HG03097 (cell line): ENCODE measurements at regions not wholly inside any gene's neighbourhood (a gene's known extent, or its start where the extent isn't known, plus 50 kb on each side); places are given as distances from the start of the nearest gene placed in this dataset.

Source experiments
- ATAC-seq: cut with Tn5 transposase; IDR thresholded peaks from one replicate; pipeline ENCODE4 v1.9.1; 2021; ENCODE audit not compliant: unreplicated experiment, low FRiP score

DNA sequence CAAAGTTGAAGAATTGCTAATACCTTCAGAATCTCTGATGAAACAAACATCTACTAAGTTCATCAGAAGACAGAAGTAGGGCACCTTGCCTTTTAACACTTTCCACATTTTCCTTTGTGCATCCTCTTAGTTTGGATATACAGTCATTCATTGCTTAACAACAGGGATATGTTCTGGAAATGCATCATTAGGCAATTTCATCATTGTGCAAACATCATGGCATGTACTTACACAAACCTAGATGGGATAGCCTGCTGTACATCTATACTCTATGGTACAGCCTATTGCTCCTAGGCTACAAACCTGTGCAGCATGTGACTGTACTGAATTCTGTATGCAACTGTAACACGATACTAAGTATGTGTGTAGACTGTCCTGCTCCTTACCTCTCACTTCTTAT lies 169.8 kb downstream of the SUCLA2 start:
- ATAC-seq: no peak

DNA sequence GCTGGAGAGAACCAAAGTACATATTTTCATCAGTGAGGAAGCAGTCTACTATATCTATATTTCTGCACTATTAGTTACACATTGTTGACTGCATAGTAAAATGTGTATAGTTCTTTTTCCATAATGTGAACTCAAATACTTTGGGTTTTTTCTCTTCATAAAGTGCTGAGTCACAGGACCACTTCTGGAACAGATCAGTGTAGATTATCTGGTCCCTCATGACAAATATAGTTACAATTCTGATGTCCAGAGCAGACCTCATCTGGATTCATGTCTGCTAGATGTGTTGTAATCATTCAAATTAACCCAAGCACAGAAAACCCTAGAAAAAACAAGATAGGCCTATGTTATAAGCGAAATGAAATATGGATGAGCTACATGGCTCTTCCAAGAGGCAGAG lies 171.4 kb downstream of the SUCLA2 start:
- ATAC-seq: no peak

DNA sequence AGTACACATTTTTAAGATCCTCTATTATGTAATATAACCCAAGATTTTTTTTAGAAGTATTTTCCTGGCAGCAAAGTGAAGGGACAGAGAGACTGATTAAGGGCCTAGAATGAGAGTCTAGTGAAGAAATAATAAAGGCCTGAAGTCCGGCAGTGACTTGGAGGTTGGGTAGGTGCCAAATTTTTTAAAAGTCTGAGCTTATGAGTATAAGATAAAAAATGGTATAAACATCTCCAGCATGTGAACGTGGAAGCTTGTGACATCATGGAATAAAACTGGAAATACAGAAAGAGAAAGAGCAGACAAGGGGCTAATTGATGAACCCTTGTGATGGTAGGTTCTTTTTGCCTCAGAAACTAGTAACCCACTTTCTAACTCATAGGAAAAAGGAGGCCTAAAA lies 174.6 kb downstream of the SUCLA2 start:
- no peak for ATAC-seq

DNA sequence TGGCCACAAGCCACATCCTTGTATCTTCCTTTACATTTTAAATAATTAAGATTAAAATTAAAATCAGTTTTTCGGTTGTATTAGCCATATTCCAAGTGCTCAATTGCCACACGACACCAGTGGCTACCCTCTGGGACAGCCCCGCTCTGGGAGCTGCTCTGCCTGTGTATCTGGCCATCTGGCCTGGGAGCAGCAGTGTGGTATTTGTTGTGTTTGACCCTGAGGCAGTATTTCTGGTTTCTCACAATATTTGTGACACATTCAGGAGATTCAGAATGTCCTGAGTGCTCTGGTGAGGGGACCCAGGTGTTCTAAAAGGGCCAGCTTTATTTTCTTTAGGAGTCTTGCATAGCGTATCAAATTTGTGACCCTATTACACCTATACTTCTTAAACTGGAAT lies 179.0 kb downstream of the SUCLA2 start:
- ATAC-seq: no peak

DNA sequence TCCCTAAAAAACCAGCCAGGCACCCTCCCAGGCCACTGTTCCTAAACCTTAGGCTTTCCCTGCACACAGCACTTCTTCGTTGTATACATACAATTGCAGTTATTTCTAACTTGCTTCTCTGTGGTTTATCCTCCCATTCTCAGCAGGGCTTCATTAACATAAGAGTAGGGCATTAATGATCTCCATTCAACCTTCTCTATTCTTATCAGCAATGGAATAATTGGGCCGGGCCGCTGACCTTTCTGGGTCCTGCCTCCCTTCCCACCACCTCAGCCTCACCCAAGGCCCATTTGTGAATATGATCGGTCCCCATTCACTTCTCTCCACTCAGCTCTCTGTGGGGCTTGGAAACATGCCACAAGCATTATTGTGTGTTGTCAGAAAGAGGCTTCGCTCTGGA lies 184.2 kb downstream of the SUCLA2 start:
- no peak for ATAC-seq

DNA sequence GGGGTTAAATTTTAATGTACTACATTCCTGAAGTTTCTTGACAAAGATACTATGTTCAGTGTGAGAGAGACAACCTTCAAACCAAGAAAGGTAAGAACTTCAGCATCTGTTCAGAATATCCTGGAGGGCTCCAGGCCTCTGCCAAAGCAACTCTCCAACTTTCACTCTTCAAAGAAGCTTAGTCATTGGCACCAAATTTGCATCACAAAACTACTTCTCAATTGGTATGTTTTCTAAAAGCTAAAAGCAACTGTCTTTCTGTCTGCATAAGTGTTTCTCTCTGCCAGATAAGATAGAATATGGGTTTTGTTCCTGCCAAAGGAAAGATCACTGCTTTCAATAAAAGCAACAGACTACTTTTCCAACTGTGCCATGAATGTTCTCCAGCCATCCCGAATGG lies 187.4 kb downstream of the SUCLA2 start:
- no peak for ATAC-seq

DNA sequence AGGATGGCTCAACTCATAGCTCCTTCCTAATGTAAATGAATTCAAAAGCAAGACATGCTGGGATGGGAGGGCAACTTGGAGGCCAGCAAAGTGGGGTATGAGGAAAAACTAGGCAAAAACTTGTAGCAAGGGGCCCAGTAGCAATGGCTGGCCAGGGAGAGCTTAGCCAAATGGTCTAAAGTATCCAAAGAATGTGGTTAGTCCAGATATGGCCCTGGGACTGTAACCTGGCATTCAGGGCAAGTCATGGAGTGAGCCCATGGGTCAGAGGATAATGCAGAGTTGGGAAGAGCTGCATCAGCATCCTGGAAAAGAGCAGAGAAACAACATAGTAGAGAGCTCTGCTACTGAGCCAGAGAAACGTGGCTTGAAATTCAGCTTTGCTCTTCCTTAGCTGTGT lies 191.7 kb downstream of the SUCLA2 start:
- no peak for ATAC-seq

DNA sequence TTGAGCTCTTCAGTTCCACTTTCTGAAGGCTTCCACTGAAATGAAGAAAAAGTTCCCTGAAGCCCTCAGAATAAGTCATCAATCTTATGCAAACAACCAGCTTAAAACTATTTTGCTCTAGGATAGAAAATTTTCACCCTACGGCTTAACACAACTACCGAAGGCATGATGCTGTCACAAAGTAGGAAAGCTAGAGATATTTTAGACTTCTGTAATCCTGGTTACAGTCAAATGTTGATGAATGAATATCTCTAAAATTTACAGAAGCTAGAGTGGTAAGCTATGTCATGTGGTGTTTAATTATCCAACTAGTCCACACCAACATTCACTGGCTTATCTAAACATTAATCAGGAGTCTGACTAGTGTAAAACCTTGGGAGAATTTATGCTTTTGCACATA lies 197.9 kb downstream of the SUCLA2 start:
- ATAC-seq: no peak

DNA sequence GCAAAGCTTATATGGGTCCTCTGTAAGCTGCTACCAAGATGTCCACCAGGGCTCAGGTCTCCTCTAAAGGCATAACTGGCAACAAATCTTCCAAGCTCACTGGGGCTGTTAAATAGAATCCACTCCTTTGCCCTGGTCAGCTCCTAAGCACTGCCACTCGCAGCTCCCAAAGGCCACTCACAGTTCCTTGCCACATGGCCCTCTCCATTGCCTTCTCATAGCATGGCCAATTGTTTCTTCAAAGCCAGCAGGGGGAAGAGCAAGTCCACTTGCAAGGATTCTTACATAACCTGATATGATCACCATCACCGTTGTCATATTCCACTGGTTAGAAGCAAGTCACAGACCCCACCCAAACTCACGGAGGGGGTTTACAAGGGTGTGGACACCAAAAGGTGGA lies 199.5 kb downstream of the SUCLA2 start:
- no peak for ATAC-seq

DNA sequence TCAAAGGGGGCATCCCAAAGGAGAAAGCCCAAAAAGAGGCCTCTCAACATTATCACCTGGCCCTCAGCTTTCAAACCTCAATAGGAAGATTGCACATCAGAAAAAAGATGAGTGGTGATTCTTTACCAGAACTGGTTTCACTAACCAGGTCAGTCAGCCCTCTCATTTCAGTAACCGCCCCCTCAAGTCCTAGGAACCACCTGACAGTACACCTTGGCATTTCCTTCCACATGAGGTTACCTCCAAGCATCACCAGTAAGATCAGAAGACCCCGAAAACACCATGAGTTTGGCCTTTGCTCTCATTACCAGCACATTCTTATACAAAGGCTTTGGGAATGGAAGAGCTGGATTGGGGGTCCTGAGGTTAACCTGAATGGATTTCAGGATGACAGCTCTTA lies 200.5 kb downstream of the SUCLA2 start:
- ATAC-seq: no peak

DNA sequence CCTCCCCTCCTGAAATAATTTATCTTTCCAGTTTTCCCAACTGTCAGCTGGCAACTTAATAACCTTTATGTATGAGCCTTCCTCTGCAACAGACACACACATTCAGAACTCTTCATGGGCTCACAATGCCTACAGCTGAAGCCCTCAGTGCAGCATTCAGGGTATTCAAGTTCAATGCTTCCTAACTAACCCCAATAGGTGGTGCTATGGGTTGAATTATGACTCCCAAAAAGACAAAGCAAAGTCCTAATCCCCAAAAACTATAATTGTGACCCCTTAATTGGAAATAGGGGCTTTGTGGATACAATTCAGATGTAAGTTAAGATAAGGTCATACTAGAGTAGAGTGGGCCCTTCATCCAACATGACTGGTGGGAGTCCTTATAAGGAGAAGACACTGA lies 202.2 kb downstream of the SUCLA2 start:
- no peak for ATAC-seq

DNA sequence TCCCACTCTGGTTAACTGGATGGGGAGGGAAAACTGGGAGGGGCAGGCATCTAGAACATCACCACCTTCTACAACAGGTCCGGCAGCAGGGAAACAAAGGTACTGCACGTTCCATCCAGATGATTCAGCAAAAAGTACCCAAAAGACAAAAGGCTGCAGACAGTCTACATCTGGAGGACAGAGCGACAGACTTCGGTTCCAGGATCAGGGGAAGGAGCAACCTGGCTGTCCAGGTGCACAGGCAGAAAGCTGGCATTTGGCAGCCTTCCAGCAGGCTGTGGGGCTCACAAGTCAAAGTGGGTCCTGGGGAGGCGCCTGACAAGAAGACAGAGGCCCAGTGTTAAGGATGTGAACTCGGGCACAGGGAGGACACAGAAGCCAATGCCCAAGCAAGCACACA lies 202.9 kb downstream of the SUCLA2 start:
- ATAC-seq: no peak

DNA sequence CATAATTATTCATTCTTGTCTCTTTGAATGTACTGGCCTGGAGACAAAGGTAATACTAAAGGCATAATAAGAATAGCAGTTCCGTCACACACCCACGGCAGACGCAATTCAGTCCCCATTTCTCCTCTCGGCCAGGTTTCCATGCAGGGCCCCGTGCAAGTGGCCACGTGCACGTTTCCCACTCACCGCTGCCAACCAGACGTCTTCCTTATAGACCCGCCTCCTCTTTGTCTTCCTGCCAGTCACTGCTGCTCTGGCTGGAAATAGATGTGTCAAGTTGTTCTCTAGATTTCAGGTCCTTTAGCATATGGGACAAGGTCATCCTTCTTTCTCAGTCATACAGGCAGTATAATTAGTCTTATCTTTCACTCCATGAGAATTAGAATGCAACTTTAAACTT lies 204.3 kb downstream of the SUCLA2 start:
- ATAC-seq: no peak

DNA sequence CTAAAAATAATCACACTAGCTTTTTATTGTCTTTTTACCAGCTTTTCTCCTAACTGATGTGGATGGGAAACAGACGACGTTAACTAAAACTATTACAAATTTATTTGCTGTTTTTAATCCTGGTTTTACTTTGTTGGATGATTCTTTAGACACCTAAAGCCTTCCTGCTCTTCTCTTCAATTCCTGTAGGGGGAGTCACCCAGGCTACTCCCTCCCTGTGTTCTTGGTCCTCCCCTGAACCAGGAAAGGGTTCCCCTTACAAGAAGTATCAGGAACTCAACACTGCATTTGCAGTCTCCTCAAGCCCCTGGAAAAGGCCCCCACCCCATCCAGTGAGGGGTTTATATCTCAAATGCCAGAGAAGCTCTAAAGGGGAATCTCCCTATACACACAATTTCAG lies 206.1 kb downstream of the SUCLA2 start:
- no peak for ATAC-seq

DNA sequence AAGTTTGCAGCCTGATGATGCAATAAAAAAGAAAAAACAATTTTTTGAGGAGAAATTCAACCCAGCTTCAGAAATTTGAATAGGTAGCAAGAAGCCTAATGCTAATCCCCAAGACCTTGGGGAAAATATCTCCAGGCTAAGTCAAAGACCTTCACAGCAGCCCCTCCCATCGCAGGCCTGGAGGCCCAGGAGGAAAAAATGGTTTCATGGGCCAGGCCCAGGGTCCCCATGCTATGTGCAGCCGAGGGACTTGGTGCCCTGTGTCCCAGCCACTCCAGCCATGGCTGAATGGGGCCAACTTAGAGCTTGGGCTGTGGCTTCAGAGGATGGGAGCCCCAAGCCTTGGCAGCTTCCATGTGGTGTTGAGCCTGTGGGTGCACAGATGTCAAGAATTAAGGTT lies 210.3 kb downstream of the SUCLA2 start:
- ATAC-seq: no peak

DNA sequence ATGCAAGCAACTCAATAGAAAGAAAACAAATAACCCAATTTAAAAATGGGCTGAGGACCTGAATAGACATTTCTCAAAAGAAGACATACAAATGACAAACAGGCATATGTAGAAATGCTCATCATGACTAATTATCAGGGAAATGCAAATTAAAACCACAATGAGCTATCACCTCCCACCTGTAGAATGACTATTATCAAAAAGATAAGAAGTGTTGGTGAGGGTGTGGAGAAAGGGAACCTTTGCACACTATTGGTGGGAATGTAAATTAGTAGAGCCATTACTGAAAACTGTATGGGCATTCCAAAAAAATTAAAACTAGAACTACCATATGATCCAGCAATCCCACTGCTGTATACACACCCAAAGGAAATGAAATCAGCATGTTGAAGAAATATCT lies 212.2 kb downstream of the SUCLA2 start:
- no peak for ATAC-seq

DNA sequence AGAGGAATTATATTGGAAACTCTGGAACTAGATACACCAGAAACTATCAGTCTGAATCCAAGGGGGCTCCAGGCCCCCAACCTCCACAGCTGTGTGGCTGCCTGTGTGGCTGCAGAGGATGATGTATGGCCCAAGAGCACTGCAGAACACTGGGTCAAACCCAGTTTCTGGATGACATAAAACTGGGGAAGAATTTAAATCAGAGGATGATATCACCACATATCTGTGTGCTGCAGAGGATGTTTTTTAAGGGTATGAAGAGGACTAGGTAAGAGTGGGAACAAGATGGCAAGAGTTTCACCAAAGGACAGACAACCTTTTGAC lies 226.4 kb downstream of the SUCLA2 start:
- no peak for ATAC-seq

DNA sequence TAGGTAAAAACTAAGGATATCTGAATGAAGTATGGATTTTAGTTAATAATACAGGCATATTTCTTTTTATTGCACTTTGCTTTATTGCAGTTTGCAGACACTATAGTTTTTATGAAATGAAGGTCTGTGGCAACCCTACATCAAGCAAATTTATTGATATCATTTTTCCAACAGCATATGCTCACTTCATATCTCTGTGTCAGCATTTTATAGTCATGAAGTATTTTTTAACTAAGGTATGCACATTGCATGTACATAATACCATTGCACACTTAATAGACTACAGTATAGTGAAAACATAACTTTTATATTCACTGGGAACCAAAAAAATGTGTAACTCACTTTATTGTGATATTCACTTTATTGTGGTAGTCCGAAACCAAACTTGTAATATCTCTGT lies 236.3 kb downstream of the SUCLA2 start:
- ATAC-seq: no peak

DNA sequence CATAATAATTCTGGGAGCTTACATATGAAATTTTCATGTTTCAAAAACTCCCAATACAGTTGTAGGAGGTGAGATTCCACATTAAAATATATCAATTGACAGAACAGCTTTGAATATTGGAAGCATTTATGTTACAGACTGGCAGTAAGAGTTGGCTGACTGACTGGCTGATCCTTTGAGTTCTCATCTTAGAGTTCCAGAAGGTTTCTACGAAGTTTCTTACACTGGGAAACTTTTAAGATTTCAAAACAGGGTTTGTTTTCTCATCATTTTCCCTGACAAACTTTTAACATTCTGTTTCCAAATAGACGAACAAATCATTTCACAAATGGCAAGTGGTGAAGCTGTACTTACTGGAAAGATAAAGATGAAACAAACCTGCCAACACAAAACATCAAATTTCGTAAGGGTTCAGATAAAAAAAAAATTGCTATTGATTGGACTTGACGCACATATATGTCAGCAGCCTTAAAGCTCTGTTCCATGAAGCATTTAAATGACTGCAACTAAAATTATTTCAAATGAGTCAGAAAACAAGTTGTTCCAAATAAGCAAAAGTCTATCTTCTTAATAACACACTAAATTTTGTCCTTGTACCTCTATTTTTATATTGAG lies 243.5 kb downstream of the SUCLA2 start:
- no peak for ATAC-seq

DNA sequence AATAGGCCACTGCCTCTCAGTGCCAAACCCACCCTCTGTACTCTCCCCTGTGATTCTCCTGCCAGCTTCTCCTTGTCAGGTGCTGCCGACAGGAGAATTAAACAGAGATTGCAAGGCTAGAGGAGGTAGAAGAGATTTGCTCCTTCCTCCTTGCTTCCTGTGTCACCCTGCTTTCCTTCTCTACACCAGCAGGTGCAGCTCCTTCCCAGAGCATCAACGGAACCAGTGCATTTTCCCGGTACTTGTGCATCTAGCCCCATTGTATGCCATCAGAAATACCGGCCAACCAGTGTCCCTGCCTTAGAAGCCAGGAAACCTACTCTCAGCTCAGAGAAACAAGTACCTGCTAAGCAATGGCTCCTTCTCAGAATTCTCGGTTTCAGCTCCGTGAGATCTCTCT lies 253.2 kb downstream of the SUCLA2 start:
- no peak for ATAC-seq

DNA sequence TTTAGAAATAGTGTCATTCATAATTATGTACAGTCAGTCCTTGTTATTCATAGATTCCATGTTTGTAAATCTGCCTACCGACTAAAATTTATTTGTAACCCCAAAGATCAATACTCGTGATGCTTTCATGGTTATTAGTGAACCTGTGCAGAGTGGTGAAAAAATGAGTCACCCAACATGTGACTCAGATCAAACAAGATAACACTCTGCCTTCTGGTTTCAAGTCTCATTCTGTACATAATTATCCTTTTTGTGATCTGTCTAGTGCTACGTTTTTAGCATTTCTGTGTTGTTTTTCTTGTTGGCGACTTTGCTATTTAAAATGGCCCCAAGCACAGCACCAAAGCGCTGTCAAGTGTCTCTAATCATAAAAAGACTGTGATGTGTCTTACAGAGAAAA lies 274.7 kb downstream of the SUCLA2 start:
- ATAC-seq: no peak

DNA sequence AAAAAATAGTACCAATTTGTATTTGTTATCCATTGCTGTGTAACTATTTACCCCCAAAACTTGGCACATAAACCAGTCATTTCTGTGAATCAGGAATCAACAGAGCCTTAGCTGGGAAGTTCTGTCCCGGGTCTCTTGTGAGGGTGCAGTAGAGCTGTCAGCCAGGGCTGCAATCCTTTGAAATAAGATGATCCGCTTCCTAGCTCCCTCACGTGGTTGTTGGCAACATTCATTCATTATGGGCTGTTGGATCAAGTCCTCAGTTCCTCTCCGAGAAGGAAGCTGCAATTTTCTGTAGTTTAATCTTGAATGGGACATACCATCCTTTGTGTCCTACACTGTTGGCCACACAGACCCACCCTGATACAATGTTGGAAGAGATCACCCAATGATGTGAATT lies 277.2 kb downstream of the SUCLA2 start:
- ATAC-seq: no peak

DNA sequence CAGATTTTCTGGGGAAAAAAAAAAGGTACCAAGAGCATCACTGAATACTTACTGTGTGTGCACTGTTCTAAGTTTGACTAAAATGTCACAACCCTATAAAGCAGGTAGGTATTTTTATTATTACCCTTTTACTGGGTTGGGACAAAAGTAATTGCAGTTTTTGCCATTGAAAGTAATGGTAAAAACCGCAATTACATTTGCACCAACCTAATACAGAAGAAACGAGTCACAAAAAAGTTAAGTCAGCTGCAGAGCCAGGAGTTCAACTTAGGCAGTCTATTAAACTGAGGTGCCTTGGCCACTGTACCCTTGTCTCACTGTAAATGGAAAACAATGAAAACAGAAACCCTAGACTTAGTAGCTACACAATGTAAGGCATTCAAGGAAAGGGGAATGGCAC lies 281.9 kb downstream of the SUCLA2 start:
- no peak for ATAC-seq

DNA sequence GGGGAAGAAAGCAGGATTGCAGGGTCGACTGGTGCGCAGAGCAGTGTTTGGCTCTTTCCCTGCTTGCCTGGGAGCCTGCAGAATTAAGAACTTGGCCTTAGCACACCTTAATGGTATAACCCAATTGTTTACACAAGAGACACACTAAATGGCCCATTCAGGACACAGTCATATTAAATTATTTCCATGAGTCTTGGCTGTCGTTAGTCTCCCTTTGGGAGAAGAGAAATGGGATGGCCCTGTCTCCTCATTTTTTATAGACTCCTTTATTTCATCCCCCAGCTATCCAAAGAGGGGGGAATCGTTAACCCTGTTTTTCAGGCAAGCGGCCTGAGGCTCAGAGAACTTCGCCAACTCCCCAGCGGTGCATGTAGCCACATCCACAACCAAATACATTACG lies 282.5 kb downstream of the SUCLA2 start:
- ATAC-seq: no peak
